ENCODE measurements at regions not wholly inside any gene's neighbourhood (a gene's known extent, or its start where the extent isn't known, plus 50 kb on each side); places are given as distances from the start of the nearest gene placed in this dataset.

GRCh38 chr5:15236911-15237508, 263.0 kb upstream of the FBXL7 start:
- no peak overlapping the region for H3K4me3 ChIP-seq (ENCODE audit: low read depth, low read length)
- no peak for TF ChIP-seq CTCF (IDR thresholded peaks at IDR 0.05; ENCODE audit: low read depth, low read length, missing control alignments)
- no peak for DNase-seq (ENCODE audit: low read depth)

- no peak for TF ChIP-seq CTCF (IDR thresholded peaks at IDR 0.05; ENCODE audit: low read depth, low read length, missing control alignments)
- H3K4me3 ChIP-seq (ENCODE audit: low read depth, low read length): no peak overlapping the region
- no peak for DNase-seq (ENCODE audit: low read depth)
Observed at GRCh38 chr5:15234911-15235310, 265.1 kb upstream of the FBXL7 start.

GRCh38 chr5:15234366-15234765, 265.6 kb upstream of the FBXL7 start:
- no peak for DNase-seq (ENCODE audit: low read depth)
- TF ChIP-seq CTCF (IDR thresholded peaks at IDR 0.05; ENCODE audit: low read depth, low read length, missing control alignments): no peak
- H3K4me3 ChIP-seq (ENCODE audit: low read depth, low read length): no peak overlapping the region

GRCh38 chr5:15233566-15233965, 266.4 kb upstream of the FBXL7 start:
- no peak for DNase-seq (ENCODE audit: low read depth)
- no peak overlapping the region for H3K4me3 ChIP-seq (ENCODE audit: low read depth, low read length)
- no peak for TF ChIP-seq CTCF (IDR thresholded peaks at IDR 0.05; ENCODE audit: low read depth, low read length, missing control alignments)

- DNase-seq (ENCODE audit: low read depth): no peak
- TF ChIP-seq CTCF (IDR thresholded peaks at IDR 0.05; ENCODE audit: low read depth, low read length, missing control alignments): no peak
Observed at GRCh38 chr5:15222156-15222555, 277.8 kb upstream of the FBXL7 start.

GRCh38 chr5:15220642-15221173, 279.3 kb upstream of the FBXL7 start:
- H3K4me3 ChIP-seq (ENCODE audit: low read depth, low read length): no peak overlapping the region
- TF ChIP-seq CTCF (IDR thresholded peaks at IDR 0.05; ENCODE audit: low read depth, low read length, missing control alignments): no peak
- no peak for DNase-seq (ENCODE audit: low read depth)

More at GRCh38 chr5:15222156-15222555, 277.8 kb upstream of the FBXL7 start:
- no peak overlapping the region for H3K4me3 ChIP-seq (ENCODE audit: low read depth, low read length)

- DNase-seq (ENCODE audit: low read depth): no peak
- H3K4me3 ChIP-seq (ENCODE audit: low read depth, low read length): no peak overlapping the region
- no peak for TF ChIP-seq CTCF (IDR thresholded peaks at IDR 0.05; ENCODE audit: low read depth, low read length, missing control alignments)
Observed at GRCh38 chr5:15215056-15215455, 284.9 kb upstream of the FBXL7 start.
